SK-N-DZ (cell line): ENCODE measurements at regions not wholly inside any gene's neighbourhood (a gene's known extent, or its start where the extent isn't known, plus 50 kb on each side); places are given as distances from the start of the nearest gene placed in this dataset.
A peak's percentile ranks its signal among the peaks of the same experiment; 100 is the strongest.

ENCODE experiments used
- DNase-seq: peaks from one replicate; pipeline ENCODE4 v3.0.0-alpha.2; 2015; ENCODE audit warnings: low spot score

GRCh38 chr2:67867735-67868134 is 195.1 kb downstream of the C1D start:
- DNase-seq, result no peak

GRCh38 chr2:67871686-67872412 is 191.0 kb downstream of the C1D start:
- peak; percentile 37 for DNase-seq

GRCh38 chr2:67872481-67872880 is 190.3 kb downstream of the C1D start:
- DNase-seq, result no peak

GRCh38 chr2:67873916-67874315 is 188.9 kb downstream of the C1D start:
- DNase-seq, result no peak

GRCh38 chr2:67876176-67876575 is 186.6 kb downstream of the C1D start:
- no peak for DNase-seq

- peak; percentile 20 for DNase-seq
Measured at GRCh38 chr2:67877301-67877700, 185.5 kb downstream of the C1D start.

- DNase-seq, result no peak
Measured at GRCh38 chr2:67878743-67879142, 184.1 kb downstream of the C1D start.

- DNase-seq, result no peak
Measured at GRCh38 chr2:67879586-67880290, 183.1 kb downstream of the C1D start.

- peak; percentile 89 for DNase-seq
Measured at GRCh38 chr2:67880291-67880761, 182.5 kb downstream of the C1D start.

GRCh38 chr2:67881816-67882215 is 181.0 kb downstream of the C1D start:
- no peak for DNase-seq

GRCh38 chr2:67883316-67884087 is 179.3 kb downstream of the C1D start:
- DNase-seq, result no peak

- DNase-seq, result no peak
Measured at GRCh38 chr2:67888351-67889005, 174.3 kb downstream of the C1D start.

GRCh38 chr2:67889056-67889455 is 173.7 kb downstream of the C1D start:
- DNase-seq, result no peak

GRCh38 chr2:67891642-67892041 is 171.2 kb downstream of the C1D start:
- DNase-seq, result no peak

- DNase-seq, result no peak
Measured at GRCh38 chr2:67892339-67892846, 170.4 kb downstream of the C1D start.

- DNase-seq, result peak; percentile 77
Measured at GRCh38 chr2:67895227-67895941, 167.4 kb downstream of the C1D start.

GRCh38 chr2:67896076-67896475 is 166.7 kb downstream of the C1D start:
- no peak for DNase-seq

- no peak for DNase-seq
Measured at GRCh38 chr2:67896476-67896875, 166.3 kb downstream of the C1D start.

GRCh38 chr2:67898595-67898994 is 164.2 kb downstream of the C1D start:
- no peak for DNase-seq

- DNase-seq, result no peak
Measured at GRCh38 chr2:67899187-67899586, 163.6 kb downstream of the C1D start.

GRCh38 chr2:67900826-67901225 is 162.0 kb downstream of the C1D start:
- no peak for DNase-seq
